GM11168 (cell line): ENCODE measurements at regions not wholly inside any gene's neighbourhood (a gene's known extent, or its start where the extent isn't known, plus 50 kb on each side); places are given as distances from the start of the nearest gene placed in this dataset.

Experiments used
- in situ Hi-C: fragments of 300-500 bp; cut with MboI; formaldehyde crosslinking; loops from one replicate; pipeline ENCODE4 v1.12.0; 2022; ENCODE audit warnings: low sequenced_read_pairs; ENCODE audit not compliant: unreplicated experiment

GRCh38 chr13:44287958-44288357 is 85.7 kb upstream of the SERP2 start:
- in situ Hi-C loops = no loop called here

- in situ Hi-C loops = no loop called here
Observed at GRCh38 chr13:44292545-44292944, 81.1 kb upstream of the SERP2 start.

- in situ Hi-C loops = no loop called here
Observed at GRCh38 chr13:44293374-44293773, 80.2 kb upstream of the SERP2 start.

- in situ Hi-C loops = no loop called here
Observed at GRCh38 chr13:44293908-44294735, 79.5 kb upstream of the SERP2 start.

- in situ Hi-C loops = no loop called here
Observed at GRCh38 chr13:44294876-44295275, 78.7 kb upstream of the SERP2 start.

- in situ Hi-C loops = no loop called here
Observed at GRCh38 chr13:44296856-44297255, 76.8 kb upstream of the SERP2 start.

- in situ Hi-C loops = no loop called here
Observed at GRCh38 chr13:44298314-44298713, 75.3 kb upstream of the SERP2 start.

GRCh38 chr13:44299152-44299943 is 74.3 kb upstream of the SERP2 start:
- in situ Hi-C loops = no loop called here

GRCh38 chr13:44300895-44301638 is 72.6 kb upstream of the SERP2 start:
- in situ Hi-C loops = no loop called here

- in situ Hi-C loops = no loop called here
Observed at GRCh38 chr13:44301639-44302015, 72.0 kb upstream of the SERP2 start.

- in situ Hi-C loops = no loop called here
Observed at GRCh38 chr13:44302233-44302632, 71.4 kb upstream of the SERP2 start.

- in situ Hi-C loops = no loop called here
Observed at GRCh38 chr13:44302940-44303575, 70.6 kb upstream of the SERP2 start.

GRCh38 chr13:44303681-44304432 is 69.8 kb upstream of the SERP2 start:
- in situ Hi-C loops = no loop called here

- in situ Hi-C loops = no loop called here
Observed at GRCh38 chr13:44304433-44304725, 69.2 kb upstream of the SERP2 start.

- in situ Hi-C loops = no loop called here
Observed at GRCh38 chr13:44305286-44305685, 68.3 kb upstream of the SERP2 start.

- in situ Hi-C loops = no loop called here
Observed at GRCh38 chr13:44305917-44306370, 67.7 kb upstream of the SERP2 start.

- in situ Hi-C loops = no loop called here
Observed at GRCh38 chr13:44306371-44307192, 67.0 kb upstream of the SERP2 start.

- in situ Hi-C loops = no loop called here
Observed at GRCh38 chr13:44307255-44307654, 66.4 kb upstream of the SERP2 start.

GRCh38 chr13:44307844-44308243 is 65.8 kb upstream of the SERP2 start:
- in situ Hi-C loops = no loop called here
